ENCODE measurements at regions not wholly inside any gene's neighbourhood (a gene's known extent, or its start where the extent isn't known, plus 50 kb on each side); places are given as distances from the start of the nearest gene placed in this dataset.

DNA sequence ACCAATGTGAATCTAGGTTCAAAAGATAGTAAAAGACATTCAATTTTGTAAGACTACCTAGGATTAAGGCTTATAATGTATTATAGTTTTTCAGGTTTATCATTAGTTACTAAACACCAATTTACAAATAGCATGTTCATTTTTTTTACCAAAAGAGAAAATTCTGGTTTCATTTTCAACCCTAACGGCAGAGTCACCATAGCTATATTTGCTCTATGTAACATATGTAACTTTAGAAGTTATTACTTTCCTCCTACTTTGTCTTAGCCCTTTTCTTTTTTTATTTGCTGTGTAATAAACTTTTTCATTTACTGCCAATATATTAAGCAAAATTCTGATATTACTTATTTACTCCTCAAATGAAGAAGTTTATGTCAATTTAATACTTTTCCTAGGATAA is 639.6 kb downstream of the ARAP2 start:
- no peak for DNase-seq

DNA sequence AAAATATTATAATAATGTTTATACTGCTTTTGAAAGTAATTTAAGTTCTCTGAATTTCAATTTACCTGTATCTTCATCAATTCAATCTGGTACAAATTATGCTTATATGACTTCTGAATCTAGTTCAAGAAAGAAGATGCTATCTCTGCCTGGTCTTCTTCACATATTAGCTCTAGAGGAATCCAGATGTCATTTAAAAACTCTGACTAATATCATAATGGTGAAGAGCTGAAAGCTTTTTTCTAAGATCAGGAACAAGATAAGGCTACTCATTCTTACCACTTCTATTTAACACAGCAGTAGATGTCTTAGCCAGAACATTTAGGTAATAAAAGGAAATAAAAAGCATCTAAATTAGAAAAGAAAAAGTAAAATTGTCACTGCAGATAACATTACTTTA is 636.1 kb downstream of the ARAP2 start:
- no peak for DNase-seq

DNA sequence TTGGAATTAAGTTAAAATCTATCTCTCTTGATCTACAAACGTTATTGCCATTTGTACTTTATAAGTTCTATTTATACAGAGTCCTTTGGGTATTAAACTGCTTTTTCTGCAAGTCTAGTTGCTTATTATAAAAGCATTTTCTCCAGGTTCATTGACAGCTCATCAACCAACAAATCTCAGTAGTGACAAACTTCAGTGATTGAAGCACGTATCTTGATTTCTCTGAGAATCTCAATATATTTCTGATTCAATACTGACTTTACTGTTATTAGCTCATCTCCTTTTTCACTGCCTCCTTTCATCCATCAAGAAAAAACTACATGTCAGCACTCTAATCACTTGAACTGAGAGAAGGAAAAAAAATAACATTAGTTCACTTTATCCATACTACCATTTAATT is 630.2 kb downstream of the ARAP2 start:
- no peak for DNase-seq

DNA sequence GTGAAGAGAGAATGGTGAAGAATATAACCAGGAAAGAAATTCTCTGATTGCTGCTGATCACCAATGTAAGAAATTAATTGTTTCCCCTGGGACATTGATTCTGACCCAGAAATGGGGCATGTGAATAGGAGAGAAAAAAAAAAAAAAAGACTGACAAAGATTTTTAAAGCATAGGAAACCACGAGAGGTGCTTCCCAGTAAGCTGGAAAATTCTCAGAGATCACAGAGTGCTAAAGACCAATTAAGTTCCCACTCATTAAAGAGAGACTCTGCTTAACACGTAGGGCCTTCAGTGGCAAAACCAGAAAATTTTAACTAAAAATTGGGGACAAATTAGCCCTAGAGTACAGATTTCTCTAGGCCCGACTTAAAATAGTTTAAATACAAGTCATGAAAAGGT is 604.4 kb downstream of the ARAP2 start:
- DNase-seq, result no peak

DNA sequence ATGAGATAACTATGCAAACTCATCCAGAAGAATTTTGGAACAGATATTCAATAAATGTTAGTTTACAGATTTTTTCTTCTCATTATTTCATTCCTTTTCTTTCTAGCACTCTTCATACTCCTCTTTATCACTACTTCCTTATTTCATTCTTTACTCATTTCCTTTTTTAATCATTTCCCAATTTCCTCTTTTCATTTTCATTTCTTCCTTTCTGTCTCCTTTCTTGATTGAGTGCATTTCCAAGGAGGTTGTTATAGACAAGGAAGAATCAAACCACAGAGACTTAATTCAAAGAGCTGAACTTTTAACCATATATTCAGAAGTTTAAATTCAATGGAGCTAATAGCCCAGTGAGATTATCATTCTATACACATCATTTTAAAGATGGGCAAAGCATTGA is 600.7 kb downstream of the ARAP2 start:
- DNase-seq, result no peak

DNA sequence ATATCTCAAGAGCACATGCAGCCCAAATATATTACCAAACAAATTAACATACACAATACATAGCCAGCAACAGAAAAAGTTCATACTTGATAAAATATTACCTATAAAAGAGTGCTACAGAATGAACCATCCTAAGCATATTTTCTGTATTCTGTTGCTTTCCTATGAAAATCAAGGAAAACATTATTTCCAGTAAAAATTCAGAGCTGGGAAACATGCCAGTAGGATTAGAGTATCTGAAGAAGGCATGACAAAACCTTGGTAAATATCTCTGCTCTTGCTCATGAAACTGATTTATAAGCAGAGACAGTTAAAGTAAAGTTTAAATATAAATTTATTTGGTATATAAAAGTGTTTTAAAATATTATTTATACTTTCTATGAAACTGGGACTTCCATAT is 599.7 kb downstream of the ARAP2 start:
- no peak for DNase-seq

DNA sequence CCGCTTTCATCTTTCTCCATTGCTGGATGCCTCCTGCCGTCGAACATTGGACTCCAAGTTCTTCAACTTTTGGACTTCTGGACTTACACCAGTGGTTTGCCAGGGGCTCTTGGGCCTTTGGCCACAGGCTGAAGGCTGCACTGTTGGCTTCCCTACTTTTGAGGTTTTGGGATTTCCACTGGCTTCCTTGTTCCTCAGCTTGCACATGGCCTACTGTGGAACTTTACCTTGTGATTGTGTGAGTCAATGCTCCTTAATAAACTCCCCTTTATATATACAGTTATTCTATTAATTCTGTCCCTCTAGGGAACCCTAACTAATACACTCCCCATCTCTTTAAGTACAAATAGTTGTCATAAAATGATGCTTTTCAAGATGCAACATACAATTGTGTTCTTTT is 595.3 kb downstream of the ARAP2 start:
- DNase-seq, result no peak

DNA sequence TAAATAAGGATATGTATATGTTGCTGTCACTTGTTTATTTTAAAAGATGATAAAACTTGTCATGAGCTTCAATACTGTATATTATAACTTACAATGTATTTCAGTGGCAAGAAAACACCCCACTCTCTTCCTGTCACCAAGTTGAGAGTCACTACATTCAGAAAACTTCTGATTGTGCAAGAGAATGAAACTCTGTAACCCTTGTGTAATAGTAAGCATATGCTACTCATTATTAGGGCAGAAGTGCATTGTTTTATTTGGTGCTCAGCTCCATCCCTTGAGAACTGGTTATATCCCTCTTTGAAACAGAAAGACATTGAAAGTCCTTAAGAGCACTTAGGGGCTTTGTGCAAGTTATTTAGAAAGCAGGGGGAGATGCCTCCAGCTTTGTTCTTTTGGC is 594.5 kb downstream of the ARAP2 start:
- no peak for DNase-seq

DNA sequence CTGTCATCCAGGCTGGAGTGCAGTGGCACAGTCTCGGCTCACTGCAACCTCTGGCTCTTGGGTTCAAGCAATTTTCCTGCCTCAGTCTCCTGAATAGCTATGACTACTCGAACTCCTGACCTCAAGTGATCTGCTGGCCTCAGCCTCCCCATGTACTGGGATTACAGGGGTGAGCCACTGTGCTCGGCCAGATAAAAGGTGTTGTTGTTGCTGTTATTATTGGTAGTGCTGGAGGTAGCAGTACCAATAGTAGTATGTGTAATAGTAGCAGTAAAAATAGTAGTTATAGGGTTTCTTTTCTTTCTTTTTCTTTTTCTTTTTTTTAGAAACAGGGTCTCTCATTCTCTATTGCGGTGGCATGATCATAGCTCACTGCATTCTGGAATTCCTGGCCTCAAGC is 592.1 kb downstream of the ARAP2 start:
- no peak for DNase-seq

DNA sequence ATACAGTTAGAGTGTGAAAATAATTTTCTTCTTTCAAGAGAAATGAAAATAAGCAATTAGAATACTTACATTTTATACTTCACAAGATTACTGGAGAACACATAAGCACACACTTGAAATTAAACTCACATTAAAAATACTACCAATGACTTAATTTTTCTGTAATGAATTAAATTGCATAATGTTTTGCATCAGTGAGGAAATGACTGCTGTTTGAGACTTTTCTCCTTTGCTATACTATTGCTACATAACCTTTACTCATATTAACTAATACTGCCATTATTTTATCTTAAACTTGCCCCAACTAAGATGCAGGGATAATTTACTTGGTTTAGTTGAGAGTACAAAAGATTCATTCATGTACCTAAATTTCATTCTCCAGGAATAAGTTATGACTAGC is 590.9 kb downstream of the ARAP2 start:
- DNase-seq, result no peak

DNA sequence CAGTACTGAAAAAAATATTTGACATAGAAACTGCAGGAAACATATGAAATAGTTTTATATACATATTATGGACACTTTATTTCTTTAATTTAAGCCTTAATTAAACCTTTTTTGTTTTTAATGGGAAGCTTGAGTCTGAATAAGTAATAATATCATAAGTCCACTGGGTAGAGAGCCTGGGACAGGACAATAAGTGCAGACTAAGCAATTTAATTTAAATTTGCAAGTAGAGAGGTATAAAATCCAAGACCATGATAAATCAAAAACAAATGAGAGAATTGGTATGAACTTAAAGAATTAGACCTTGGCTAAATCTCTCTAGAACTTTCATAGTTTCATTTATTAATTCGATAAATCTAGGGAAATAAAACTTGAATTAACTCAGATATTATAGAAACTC is 571.2 kb downstream of the ARAP2 start:
- DNase-seq, result no peak

DNA sequence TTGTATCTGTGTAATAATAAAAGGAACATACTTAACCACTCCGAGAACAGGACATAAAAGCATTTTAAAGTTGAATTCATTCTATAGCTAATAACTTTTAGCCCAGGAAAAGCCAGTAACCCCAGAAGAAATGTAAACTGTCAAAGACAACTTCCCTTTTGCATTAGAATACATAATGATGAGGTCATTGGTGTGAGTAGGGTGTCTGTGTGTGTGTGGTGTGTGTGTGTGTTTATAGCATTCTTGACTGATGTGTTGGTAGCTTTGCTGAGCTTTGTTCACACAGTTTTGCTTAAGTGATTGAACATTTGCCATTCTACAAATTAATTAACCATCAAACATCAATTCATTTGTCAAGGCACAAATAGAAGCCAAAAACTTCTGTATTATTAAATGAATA is 559.6 kb downstream of the ARAP2 start:
- no peak for DNase-seq

DNA sequence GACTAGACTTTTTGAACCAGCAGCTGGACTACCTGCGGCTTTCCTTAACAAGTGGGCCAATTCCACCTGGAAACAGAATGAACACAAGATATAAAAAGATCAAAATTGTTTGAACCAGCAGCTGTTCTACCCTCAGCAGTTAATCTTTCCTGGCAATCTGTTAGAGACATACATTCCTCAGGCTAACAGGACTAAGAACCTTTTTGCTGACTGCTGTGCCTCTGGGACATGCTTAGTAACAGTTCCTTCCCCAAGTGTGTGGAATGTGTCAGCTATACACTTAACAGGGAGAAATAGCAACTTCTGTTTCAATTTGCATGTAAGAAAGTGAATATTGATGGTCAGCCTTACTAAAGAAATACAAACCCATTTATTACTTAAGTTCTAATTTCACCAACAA is 554.4 kb downstream of the ARAP2 start:
- no peak for DNase-seq

DNA sequence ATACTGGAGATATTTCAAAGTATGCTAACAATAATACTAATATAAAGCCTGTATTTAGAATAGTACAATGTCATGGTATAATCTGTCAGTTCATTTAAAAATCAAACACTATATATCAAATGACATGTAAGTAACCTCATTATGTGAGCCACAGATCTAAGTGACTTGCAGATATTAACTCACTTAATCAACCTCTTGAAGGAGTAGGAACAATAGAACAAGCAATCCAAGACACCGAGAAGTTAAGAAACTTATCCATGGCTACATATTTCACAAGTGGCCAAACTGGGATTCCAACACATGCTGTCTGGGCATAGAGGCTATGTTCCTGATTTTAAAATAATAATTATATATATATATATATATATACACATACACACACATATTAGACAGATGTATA is 554.0 kb downstream of the ARAP2 start:
- DNase-seq, result no peak

DNA sequence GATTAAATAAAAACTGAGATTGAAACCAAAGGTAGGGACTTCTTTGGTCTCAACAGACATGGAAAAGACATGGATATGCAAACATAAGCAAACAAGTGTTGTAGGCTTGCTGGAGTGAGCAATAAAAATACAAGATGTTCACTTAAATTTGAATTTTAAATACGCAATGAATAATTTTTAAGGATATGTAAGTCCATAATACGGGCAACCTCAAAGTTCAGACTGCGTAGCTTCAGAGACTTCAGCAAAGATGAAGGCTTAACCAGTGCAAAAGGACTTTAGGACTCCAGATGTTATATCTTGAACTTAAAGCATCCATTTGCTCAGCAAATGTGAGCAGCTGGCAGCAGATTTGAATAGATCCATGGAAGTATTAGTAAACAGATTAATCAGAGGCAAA is 549.3 kb downstream of the ARAP2 start:
- DNase-seq, result no peak

DNA sequence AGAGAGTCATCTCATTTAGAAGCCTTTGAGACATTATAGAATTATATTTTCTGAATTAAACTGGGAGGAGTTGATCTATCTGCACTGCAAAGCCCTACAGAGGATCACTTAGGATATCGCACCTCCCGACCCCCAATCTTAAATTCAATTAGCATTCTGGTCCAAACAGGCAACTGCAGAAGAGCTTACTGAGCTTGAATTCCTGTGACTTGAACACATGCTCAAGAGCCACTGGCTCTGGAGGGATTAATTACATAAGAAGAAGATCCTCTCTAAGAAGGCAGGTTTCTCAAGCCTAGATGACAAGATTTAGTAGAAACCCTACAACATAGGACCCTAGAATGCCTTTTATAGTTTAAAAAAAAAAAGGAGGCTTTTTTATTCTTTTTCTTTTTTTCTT is 548.9 kb downstream of the ARAP2 start:
- DNase-seq, result no peak

DNA sequence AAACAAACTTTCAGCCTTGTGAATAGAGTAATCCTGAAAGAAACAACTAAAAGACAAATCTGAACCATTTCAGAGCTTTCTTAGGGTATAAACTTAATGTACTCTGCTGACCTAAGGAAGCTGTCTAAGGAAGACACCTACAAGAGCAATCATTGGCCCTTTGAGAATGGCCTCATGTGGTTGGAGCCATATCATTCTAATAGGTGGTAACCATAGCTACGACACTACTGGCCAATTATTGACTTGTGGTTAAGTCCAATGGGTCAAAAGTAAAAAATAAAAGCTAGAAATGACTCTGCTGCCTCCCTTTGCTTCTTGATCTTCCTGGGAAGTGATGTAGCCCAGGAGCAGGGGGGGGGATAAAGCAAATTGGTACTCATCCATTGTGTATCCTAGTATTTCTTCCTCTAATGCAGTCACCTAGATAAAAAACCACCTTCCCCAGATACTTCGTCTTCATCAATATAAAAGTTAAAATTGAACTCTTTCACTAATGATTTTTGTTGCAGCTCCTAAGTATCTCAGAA is 547.0 kb downstream of the ARAP2 start:
- DNase-seq, result no peak

DNA sequence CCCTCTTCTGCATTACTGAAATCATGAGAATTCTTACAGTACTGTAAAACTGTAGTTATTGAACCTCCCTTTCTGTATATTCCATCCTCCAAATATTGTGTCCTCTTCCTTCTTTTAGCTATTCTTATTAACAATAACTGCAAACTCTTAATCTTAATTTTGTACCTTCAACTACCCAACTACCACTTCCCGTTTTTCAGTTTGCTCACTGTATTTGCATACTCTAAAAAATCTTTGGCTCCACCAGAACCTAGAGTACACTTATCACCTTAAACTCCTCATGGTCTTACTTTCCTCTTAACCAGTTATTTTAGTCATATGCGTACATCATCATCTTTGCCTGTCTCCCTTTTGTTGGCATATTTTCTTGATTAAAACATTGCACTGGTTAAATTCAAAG is 543.7 kb downstream of the ARAP2 start:
- no peak for DNase-seq

DNA sequence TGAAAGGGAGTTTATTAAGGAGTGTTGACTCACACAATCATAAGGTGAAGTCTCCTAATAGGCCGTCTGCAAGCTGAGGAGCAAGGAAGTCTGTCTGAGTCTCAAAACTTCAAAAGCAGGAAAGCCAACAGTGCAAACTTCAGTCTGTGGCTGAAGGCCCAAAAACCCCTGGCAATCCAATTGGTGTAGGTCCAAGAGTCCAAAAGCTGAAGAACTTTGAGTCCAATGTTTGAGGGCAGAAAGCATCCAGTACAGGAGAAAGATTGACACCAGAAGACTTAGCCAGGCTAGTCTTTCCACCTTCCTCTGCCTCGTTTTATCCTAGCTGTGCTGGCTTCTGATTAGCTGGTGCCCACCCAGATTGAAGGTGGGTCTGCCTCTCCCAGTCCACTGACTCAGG is 535.2 kb downstream of the ARAP2 start:
- no peak for DNase-seq

DNA sequence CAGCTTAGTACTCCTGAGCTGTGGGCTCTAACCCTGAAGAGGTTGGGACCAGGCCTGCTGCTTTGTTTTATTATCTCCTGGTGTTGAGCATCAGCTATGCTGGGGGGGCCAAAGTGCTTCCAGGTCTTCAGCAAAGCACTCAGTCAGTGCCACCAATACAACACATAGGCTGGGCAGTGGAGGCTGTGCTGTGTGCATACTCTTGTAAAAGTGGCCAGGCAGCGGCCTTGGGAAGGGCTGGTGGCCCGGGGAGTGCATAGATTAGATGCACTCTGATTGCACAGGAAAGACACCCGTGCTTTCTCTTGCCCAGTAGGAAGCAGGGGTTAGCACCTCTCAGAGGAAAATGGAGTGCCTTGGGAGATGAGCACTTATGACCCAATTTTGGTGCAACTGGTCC is 534.0 kb downstream of the ARAP2 start:
- no peak for DNase-seq

DNA sequence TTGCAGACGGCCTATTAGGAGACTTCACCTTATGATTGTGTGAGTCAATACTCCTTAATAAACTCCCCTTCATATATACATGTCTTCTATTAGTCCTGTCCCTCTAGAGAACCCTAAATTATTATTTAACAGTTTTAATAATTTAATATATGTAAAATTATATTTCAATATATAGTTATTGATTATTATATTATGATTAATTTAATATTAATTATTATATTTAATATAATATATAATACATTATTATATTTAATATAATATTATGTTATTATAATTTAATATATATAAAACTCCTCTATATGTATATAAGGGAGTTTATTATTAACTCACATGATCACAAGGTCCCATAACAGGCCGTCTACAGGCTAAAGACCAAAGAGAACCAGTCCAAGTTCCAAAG is 533.2 kb downstream of the ARAP2 start:
- no peak for DNase-seq

DNA sequence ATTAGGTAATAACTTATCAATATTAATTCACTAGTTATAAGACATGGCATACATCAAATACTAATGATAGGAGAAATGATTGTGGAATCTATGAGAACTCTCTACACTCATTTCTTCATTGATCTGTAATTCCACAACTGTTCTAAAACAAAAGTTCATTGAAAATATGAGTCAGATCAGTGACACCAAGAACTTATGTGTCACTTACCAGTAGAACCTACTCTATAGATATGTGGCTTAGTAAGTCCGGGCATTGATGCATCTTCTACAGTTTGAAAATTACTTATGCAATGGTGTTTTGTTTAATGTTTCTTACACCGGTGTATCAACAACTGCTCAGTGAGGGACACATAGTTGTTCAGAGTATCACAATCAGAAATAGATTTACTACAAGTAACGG is 520.3 kb downstream of the ARAP2 start:
- DNase-seq, result no peak

DNA sequence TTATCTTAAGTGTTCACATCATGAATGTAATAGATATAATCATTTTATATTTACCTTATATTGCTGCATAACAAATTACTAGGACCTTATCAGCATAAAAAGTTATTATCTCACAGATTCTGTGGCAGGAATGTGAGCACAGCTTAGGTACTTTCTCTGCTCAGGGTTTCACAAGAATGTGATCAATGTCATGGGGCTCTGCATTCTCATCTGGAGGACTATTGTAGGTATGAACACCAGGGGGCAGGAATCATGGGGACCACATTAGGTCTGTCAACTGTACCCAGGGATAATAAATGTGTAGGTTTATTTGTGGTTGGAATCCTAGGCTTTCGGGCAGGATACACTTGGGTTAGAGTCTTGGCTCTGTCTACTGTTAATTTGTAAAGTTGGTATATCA is 519.2 kb downstream of the ARAP2 start:
- no peak for DNase-seq

DNA sequence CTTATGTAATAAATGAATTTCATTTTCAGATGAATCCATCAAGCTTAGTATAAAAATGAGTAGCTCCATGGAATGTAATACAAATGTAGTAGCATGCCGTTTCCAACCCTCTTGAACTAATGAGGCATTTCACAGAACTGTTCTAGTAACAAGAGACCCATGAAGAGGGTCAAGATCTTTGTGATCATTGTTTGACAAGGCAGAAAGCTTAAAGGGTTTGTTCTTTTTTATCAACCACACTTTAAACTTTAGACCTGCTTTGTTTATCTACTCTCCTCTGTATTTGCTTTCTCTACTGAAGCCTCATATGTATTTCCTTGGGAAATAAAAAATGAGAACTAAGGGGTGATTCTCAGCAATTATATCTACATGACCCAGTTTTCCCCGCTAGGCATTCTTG is 513.9 kb downstream of the ARAP2 start:
- DNase-seq, result no peak

DNA sequence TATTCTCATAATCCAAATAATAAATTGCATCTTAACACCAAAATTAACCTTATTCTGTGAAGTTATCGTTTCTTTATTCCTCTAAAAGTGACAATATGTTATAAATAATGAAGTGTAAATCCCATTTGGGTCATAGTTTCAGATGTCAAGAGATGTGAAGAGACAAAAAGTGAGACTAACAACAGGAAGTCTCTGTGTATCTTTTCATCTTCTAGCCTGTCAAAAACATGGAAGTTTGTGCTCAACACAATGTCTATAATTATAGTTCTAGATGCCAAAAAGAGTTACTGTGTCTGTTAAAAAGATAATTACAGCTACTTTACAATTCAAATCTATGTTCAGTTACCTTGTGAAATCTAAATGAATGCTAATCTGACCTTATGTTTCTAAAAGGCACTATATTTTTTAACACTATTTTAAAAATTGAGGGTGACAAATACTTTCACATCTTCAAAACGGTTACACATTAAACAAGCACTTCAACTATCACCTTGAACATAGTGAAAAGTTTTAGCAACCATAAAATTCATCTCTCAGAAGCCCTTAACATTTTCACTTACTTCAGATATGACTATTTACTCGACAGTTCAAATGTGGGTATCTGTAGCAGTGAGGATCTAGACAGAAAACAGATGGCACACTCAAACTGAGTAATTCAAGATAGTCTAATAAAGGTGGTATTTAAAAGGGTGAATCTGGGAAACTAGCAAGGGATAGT is 509.8 kb downstream of the ARAP2 start:
- DNase-seq, result no peak

DNA sequence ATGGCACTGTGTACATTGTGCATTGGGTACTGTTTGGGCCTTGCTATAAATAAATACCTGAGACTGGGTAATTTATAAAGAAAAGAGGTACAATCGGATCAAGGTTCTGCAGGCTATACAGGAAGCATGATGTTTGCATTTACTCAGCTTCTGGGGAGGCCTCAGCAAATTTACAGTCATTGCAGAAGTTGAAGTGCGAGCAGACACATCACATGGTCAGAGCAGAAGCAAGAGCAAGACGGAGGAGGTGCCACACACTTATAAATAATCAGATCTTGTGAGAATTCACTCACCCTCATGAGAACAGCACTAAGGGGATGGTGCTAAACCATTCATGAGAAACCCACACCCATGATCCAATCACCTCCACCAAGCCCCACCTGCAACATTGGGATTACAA is 505.0 kb downstream of the ARAP2 start:
- DNase-seq, result no peak
